Stimulated activated naive CD8-positive, alpha-beta T cell treated with anti-CD3 and anti-CD28 coated beads, Interleukin-15, amount 100 ng/mL, for 72 hours (primary cell): ENCODE measurements at regions not wholly inside any gene's neighbourhood (a gene's known extent, or its start where the extent isn't known, plus 50 kb on each side); places are given as distances from the start of the nearest gene placed in this dataset.
A peak's percentile ranks its signal among the peaks of the same experiment; 100 is the strongest.

Source experiments
- ATAC-seq: fragments of 150-1000 bp; cut with Tn5 transposase; 2 replicates; pipeline ENCODE4 v1.10.0; 2021; ENCODE audit warnings: mild to moderate bottlenecking, moderate library complexity
- DNase-seq, 2 donors: peaks; one replicate each; pipeline ENCODE4 v3.0.0; 2021 to 2022
- H3K27ac Mint-ChIP-seq, 2 donors: one replicate each; pipeline ENCODE4 v1.8.0; 2022; ENCODE audit warnings: mild to moderate bottlenecking in 2 of 2, mixed read lengths in 2 of 2, moderate library complexity in 2 of 2
- H3K27me3 Mint-ChIP-seq: one replicate; pipeline ENCODE4 v1.8.0; 2022; ENCODE audit warnings: mixed read lengths
- H3K4me1 Mint-ChIP-seq: one replicate; pipeline ENCODE4 v1.8.0; 2022; ENCODE audit warnings: mild to moderate bottlenecking, mixed read lengths
- H3K4me3 Mint-ChIP-seq, 2 donors: one replicate each; pipeline ENCODE4 v1.8.0; 2022; ENCODE audit warnings: mild to moderate bottlenecking in 2 of 2, mixed read lengths in 2 of 2, moderate library complexity in 1 of 2
- H3K9me3 Mint-ChIP-seq, 2 donors: one replicate each; pipeline ENCODE4 v1.8.0; 2022; ENCODE audit warnings: mixed read lengths in 2 of 2

DNA sequence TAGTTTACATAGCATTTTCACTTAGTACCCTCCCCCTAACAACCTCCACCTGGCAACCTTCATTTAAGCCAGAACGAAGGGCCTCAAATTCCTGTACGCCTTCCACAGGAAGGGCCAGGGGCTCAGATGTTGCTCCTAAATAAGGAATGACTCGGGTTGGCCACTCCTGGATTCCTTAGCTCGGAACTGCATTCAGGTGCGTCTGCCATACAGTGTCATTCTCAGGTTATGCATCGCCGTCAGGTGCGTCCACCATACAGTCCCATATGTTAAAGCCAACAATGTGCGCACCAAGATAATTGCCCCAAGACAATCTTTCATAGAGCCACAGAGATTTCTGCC lies 53.5 kb upstream of the USP3 start:
- peaks cover 26% of the 10 kb centered on the region for H3K4me1 Mint-ChIP-seq
- no peak overlapping the region for H3K4me3 Mint-ChIP-seq
- DNase-seq = no peak
- H3K27ac Mint-ChIP-seq = no peak overlapping the region
- no peak for ATAC-seq
- H3K27me3 Mint-ChIP-seq = no peaks in the 10 kb centered on the region
- no peaks in the 10 kb centered on the region for H3K9me3 Mint-ChIP-seq

DNA sequence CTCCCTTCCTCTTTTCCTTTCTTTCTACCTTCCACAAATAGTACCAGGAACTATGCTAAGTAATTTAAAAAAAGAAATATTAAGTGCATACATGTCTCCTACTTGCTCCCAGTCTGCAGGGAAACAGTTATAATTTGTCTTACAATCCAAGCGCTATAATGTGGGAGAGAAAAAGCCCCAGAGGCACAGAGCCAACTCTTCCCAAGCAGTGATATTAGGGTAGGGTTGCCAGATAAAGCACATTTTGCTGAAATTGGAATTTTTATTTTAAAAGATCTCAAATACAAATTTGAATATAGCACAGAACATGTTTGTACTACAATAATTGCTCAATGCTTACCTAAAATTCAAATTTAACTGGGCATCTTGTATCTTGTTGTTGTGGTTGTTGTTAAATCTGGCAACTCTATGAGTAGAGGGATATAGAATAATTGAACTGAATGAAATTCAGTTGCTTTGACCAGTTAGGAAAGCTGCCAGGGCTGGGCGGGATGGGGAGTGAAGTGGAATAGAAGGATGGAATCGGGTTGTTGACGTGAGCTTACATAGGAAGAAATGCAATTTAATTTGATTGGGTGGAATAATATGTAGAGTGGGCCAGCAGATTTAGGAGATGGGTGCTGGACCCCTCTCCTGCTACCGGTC lies 52.6 kb upstream of the USP3 start:
- no peak overlapping the region for H3K27ac Mint-ChIP-seq
- no peaks in the 10 kb centered on the region for H3K27me3 Mint-ChIP-seq
- ATAC-seq (no peak), DNase-seq (no peak)
- peaks cover 17% of the 10 kb centered on the region for H3K4me1 Mint-ChIP-seq
- no peaks in the 10 kb centered on the region for H3K9me3 Mint-ChIP-seq
- no peak overlapping the region for H3K4me3 Mint-ChIP-seq

DNA sequence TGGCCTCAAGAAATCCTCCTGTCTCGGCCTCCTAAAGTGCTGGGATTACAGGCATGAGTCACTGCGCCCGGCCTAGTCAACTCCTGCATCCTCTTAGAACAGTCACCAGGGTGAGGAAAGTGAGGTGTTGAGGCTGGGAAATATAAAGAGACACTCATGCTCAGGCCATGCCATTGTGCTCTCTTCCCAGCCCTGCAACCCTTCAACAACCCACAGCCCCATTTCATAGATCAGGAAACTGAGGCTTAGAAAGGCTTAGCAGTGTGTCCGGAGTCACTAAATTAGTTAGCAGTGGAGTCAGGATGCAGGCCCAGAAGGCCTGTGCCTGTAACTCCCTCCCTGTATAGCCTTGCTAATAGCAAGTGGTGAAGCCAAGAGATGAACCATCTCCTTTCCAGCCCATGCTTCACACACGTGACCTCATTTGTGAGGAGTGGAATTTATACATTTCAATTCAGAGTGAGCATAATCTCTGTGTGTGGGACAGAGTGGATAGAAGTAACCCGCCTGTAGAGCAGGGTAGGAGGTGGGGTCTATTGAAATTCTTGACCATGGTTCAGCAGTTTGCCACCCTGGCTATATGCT lies 51.7 kb upstream of the USP3 start:
- no peak overlapping the region for H3K27ac Mint-ChIP-seq
- no peaks in the 10 kb centered on the region for H3K27me3 Mint-ChIP-seq
- no peak overlapping the region for H3K4me3 Mint-ChIP-seq
- peaks cover 8% of the 10 kb centered on the region for H3K4me1 Mint-ChIP-seq
- DNase-seq (no peak), ATAC-seq (no peak)
- H3K9me3 Mint-ChIP-seq = no peaks in the 10 kb centered on the region

DNA sequence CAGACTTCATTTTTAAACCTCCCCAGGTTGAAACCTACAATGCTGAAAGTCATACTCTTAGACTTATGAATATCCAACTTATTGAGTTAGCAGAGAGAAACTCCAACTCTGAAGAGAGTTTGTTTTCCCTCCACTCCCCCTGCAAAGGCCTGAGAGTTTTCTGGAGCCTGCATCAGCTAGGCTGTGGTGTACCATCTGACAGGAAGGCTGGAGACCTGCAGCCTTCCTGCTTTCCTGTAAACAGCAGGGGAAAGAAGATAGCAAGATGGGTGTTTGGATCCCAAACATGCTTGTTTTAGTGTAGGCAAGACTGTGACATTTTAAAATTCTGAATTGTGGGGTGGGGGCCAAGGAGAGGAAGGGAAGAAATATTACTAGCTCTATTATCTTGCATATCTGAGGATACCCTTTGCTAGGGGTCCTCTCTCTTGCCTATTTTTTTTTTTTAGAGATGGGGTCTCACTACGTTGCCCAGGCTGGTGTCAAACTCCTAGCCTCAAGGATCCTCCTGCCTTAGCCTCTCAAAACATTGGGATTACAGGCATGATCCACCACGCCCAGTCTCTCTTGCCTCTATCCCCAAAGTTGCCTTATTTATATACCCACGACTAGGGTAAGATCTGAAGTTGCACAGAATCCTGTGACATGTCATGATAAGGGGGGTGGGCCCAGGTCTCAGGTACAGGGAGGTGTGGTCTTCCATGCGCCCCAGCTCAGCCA lies 51.0 kb upstream of the USP3 start:
- DNase-seq = no peak
- no peaks in the 10 kb centered on the region for H3K27me3 Mint-ChIP-seq
- no peak for ATAC-seq
- H3K4me1 Mint-ChIP-seq = peaks cover 6% of the 10 kb centered on the region
- H3K9me3 Mint-ChIP-seq = no peaks in the 10 kb centered on the region
- H3K4me3 Mint-ChIP-seq = no peak overlapping the region
- peak overlapping the region; percentile 73 to 88 for H3K27ac Mint-ChIP-seq

DNA sequence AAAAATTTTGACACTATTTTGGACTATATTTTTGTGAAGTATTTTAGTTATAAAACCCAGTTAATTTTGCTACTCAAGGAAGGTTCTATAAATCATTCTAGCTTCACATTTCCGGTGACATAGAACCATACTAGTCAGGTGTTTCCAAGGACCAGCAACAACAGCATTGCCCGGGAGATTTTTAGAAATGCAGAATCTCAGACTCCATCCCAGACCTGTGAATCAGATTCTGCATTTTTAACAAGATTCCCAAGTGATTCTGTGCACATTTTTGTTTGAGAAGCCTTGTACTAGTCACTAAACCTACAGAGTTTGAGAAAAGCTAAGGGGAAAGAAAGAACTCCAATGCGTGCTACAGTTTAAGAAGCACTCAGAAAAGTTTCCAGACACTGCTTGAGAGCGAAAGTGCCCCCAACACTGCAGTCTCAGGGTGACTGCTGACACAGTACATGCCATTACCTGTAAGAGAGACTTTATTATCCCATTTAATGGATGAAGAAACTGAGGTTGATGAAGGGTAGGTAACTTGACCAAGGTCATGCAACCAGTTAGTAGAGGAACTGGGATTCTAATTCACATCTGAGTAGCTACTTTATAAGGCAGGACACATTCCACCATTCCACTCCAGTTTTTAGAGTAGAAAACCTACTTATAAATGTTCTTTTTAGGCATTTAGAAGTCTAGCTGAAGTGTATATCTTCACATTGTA lies 49.7 kb upstream of the USP3 start:
- Mint-ChIP-seq H3K4me1 (peaks cover 6% of the 10 kb centered on the region), H3K9me3 (no peaks in the 10 kb centered on the region), H3K27ac (no peak overlapping the region), H3K27me3 (no peaks in the 10 kb centered on the region), H3K4me3 (no peak overlapping the region)
- ATAC-seq = no peak
- DNase-seq = no peak
